Sigmoid colon (tissue), 4 donors: ENCODE measurements at regions not wholly inside any gene's neighbourhood (a gene's known extent, or its start where the extent isn't known, plus 50 kb on each side); places are given as distances from the start of the nearest gene placed in this dataset.

Source experiments
- CTCF ChIP-seq, 4 experiments: fragments of 450-650 bp in 3 of 4; fragments of 200-600 bp in 1 of 4; IDR thresholded peaks; one replicate each; pipeline ENCODE4 v1.5.1; 2016 to 2019; ENCODE audit warnings: antibody characterized with exemption in 4 of 4, mild to moderate bottlenecking in 3 of 4, moderate library complexity in 2 of 4
- EP300 ChIP-seq, 4 donors: sonication (generic); formaldehyde crosslinking; IDR thresholded peaks; one replicate each; pipeline ENCODE4 v1.6.1; 2017; ENCODE audit warnings: antibody characterized with exemption in 4 of 4
- POLR2A ChIP-seq, 2 donors: fragments of 450-650 bp; IDR thresholded peaks; one replicate each; pipeline ENCODE4 v1.6.1; 2016; ENCODE audit warnings: antibody characterized with exemption in 2 of 2, mild to moderate bottlenecking in 2 of 2, moderate library complexity in 2 of 2
- POLR2AphosphoS5 ChIP-seq, 4 donors: sonication (generic); formaldehyde crosslinking; IDR thresholded peaks; one replicate each; pipeline ENCODE4 v1.6.1; 2017; ENCODE audit warnings: antibody characterized with exemption in 4 of 4

GRCh38 chr2:164006704-164007103 lies 270.9 kb upstream of the FIGN start:
- TF ChIP-seq CTCF (IDR thresholded peaks at IDR 0.05) (no peak), POLR2A (IDR thresholded peaks at IDR 0.05) (no peak), POLR2AphosphoS5 (IDR thresholded peaks at IDR 0.05) (no peak), EP300 (IDR thresholded peaks at IDR 0.05) (no peak)
